Bronchial epithelial cell (primary cell): ENCODE measurements at regions not wholly inside any gene's neighbourhood (a gene's known extent, or its start where the extent isn't known, plus 50 kb on each side); places are given as distances from the start of the nearest gene placed in this dataset.

Experiments
- DNase-seq: peaks from one replicate; pipeline ENCODE4 v3.0.0-alpha.2; 2010; ENCODE audit warnings: low read depth
- FAIRE-seq: peaks from 2 replicates; lab custom pipeline; 2011; peaks lifted over from hg19 to GRCh38; lab: Jason Lieb, UNC
- H3K27me3 ChIP-seq: 2 replicates; pipeline ENCODE4 v1.5.1; 2011; ENCODE audit warnings: low read length; ENCODE audit not compliant: control insufficient read depth, insufficient read depth
- H3K36me3 ChIP-seq: 2 replicates; pipeline ENCODE4 v1.5.1; 2011; ENCODE audit warnings: low read length; ENCODE audit not compliant: control insufficient read depth, insufficient read depth
- H3K4me3 ChIP-seq: 2 replicates; pipeline ENCODE4 v1.5.1; 2011; ENCODE audit warnings: mild to moderate bottlenecking, low read depth, low read length, control low read depth
- TF ChIP-seq, protein P1 (sequence below): IDR thresholded peaks from 2 replicates; pipeline ENCODE4 v1.5.1; 2011; ENCODE audit warnings: mild to moderate bottlenecking, moderate library complexity, low read length, control low read depth, inconsistent platforms; ENCODE audit not compliant: insufficient read depth, severe bottlenecking

- no peak overlapping the region for H3K4me3 ChIP-seq
- no peak for DNase-seq
- no peaks in the 10 kb centered on the region for H3K27me3 ChIP-seq
- FAIRE-seq = no peak
- no peaks in the 10 kb centered on the region for H3K36me3 ChIP-seq
- TF ChIP-seq, protein P1, sequence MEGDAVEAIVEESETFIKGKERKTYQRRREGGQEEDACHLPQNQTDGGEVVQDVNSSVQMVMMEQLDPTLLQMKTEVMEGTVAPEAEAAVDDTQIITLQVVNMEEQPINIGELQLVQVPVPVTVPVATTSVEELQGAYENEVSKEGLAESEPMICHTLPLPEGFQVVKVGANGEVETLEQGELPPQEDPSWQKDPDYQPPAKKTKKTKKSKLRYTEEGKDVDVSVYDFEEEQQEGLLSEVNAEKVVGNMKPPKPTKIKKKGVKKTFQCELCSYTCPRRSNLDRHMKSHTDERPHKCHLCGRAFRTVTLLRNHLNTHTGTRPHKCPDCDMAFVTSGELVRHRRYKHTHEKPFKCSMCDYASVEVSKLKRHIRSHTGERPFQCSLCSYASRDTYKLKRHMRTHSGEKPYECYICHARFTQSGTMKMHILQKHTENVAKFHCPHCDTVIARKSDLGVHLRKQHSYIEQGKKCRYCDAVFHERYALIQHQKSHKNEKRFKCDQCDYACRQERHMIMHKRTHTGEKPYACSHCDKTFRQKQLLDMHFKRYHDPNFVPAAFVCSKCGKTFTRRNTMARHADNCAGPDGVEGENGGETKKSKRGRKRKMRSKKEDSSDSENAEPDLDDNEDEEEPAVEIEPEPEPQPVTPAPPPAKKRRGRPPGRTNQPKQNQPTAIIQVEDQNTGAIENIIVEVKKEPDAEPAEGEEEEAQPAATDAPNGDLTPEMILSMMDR = no peak
Observed at GRCh38 chr18:51541230-51541629, 343.7 kb upstream of the MEX3C start.

- DNase-seq (no peak), FAIRE-seq (no peak)
- H3K4me3 ChIP-seq = no peak overlapping the region
- H3K36me3 ChIP-seq = no peaks in the 10 kb centered on the region
- no peaks in the 10 kb centered on the region for H3K27me3 ChIP-seq
- TF ChIP-seq, protein P1 = no peak
Observed at GRCh38 chr18:51543658-51544155, 346.2 kb upstream of the MEX3C start.

DNA sequence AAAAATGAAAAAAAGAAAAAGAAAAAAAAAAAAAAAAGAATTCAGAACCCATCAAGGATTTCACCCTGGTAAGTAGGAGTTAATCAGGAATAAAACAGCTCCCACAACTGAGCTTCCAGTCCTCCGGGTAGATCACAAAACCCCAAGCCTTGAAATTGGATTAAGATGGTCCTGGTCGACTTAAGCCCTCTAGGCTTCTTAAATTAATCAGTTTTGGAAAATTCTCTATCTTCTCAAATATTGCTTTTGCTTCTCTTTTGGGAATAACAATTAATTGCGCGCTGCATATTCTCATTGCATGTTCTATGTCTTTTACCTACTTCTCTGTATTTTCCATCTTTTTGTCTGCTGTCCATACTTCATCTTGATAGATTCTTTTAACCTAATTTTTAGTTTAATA, 348.0 kb upstream of the MEX3C start:
- TF ChIP-seq, protein P1 = no peak
- Histone ChIP-seq H3K4me3 (no peak overlapping the region), H3K36me3 (no peaks in the 10 kb centered on the region), H3K27me3 (no peaks in the 10 kb centered on the region)
- FAIRE-seq (no peak), DNase-seq (no peak)

- FAIRE-seq = no peak
- TF ChIP-seq, protein P1 = no peak
Observed at GRCh38 chr18:51559198-51559901, 361.9 kb upstream of the MEX3C start.

GRCh38 chr18:51559902-51560287, 362.4 kb upstream of the MEX3C start:
- DNase-seq = peak; percentile 8
- no peaks in the 10 kb centered on the region for H3K27me3 ChIP-seq
- no peaks in the 10 kb centered on the region for H3K36me3 ChIP-seq
- no peak overlapping the region for H3K4me3 ChIP-seq
- no peak for FAIRE-seq
- TF ChIP-seq, protein P1 = peak; percentile 22

More at GRCh38 chr18:51559198-51559901, 361.9 kb upstream of the MEX3C start:
- H3K36me3 ChIP-seq = no peaks in the 10 kb centered on the region
- H3K27me3 ChIP-seq = no peaks in the 10 kb centered on the region
- DNase-seq = no peak
- no peak overlapping the region for H3K4me3 ChIP-seq
